Activated CD4-positive, alpha-beta T cell treated with anti-CD3 and anti-CD28 coated beads for 24 hours (primary cell): ENCODE measurements at regions not wholly inside any gene's neighbourhood (a gene's known extent, or its start where the extent isn't known, plus 50 kb on each side); places are given as distances from the start of the nearest gene placed in this dataset.

Source experiments
- DNase-seq, 2 donors: peaks; one replicate each; pipeline ENCODE4 v3.0.0-alpha.2; 2020; ENCODE audit warnings: low read depth in 2 of 2

GRCh38 chr2:145350011-145350410, 830.1 kb upstream of the ZEB2 start:
- no peak for DNase-seq

GRCh38 chr2:145344076-145344724, 824.3 kb upstream of the ZEB2 start:
- DNase-seq: no peak

DNA sequence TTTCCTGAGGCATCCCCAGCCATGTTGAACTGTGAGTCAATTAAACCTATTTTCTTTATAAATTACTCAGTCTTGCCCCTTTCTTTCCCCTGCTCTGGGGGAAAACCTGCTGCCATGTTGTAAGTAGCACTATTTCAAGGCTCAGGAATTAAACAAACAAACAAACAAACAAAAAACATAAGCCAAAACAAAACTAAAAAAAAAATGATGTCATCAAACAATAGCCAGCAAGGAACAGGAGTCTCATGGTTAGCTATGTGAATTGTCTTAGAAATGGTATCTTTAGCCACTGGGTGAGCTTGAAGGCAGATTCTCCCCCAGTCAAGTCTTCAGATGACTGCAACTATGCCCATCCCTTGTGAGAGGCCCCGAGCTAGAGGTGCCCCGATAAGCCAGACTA, 823.4 kb upstream of the ZEB2 start:
- no peak for DNase-seq

DNA sequence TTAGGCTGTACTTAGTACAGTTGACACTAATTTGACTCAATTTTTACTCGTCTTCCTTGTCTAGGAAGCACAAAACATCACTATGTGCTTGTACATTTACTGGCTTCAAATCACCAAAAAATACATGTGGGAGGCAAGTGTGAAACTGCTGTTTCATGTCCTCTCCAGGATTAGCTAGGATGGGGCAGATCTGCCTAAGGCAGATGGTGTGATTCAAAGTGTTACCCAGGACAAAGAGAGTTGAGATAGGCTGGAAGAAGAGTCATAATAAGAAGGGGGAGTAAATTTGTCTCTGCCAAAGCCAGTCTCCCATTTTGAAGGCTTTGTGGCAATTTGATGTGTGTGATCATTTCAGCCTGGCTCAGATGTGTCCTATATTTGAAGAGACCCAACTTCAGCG, 821.6 kb upstream of the ZEB2 start:
- no peak for DNase-seq

DNA sequence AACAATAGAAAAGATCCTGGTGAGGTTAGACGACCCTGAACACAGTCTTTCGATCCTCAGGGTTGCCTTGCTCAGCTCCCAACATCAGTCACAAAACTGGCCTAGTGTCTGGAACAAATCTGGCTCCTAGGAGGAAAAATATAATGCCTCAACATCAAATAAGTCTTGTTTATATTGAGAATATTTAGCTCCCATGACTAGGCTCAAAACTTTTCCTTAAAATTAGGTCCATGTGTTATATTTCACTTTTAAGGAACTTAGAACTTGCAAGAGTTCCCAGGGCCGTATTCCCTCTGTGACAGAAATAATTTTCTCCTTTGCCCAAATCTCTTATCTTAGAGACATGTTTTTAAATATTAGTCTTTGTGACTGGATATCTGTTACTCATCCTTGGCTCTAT, 819.7 kb upstream of the ZEB2 start:
- DNase-seq: no peak

GRCh38 chr2:145332210-145332898, 812.4 kb upstream of the ZEB2 start:
- no peak for DNase-seq

GRCh38 chr2:145329971-145330370, 810.1 kb upstream of the ZEB2 start:
- no peak for DNase-seq

DNA sequence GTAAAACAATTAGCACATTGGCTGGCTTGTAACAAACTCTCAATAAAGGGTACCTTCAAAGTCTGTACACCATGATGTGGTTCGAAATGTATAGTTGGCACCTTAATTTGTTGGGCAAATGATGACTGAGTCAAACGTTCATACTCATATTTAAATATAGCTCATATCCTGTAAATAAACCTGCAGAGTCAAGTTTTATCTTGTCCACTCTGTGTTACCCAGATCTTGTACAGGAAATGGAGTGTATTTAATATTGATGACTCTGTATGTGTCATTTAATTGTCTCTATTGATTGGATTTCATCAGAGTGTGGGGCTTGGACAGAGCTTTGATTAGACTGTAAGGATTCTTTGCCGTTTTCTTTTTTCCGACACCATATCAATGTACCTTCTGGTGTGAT, 805.6 kb upstream of the ZEB2 start:
- no peak for DNase-seq

GRCh38 chr2:145324748-145325147, 804.8 kb upstream of the ZEB2 start:
- no peak for DNase-seq

GRCh38 chr2:145323512-145323911, 803.6 kb upstream of the ZEB2 start:
- no peak for DNase-seq

- no peak for DNase-seq
These were observed 801.4 kb upstream of the ZEB2 start for GRCh38 chr2:145321344-145321743.

DNA sequence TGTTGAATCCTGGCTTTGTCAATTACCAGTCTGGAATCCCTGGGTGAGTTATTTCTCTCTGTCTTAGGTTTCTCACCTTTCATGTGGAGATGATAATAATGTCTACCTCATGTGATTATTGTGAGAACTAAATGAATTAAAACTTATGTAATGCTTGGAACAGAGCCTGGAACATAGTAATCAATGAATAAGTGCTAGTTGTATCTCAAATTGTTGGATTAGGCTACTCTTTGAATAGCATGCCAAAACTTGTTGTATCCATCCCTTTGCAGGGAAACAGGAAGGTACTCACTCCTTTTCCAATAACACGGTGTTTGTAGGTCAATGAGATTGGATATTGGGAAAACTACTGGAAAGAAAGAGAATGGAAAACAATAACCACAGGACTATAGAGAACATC, 796.6 kb upstream of the ZEB2 start:
- no peak for DNase-seq

DNA sequence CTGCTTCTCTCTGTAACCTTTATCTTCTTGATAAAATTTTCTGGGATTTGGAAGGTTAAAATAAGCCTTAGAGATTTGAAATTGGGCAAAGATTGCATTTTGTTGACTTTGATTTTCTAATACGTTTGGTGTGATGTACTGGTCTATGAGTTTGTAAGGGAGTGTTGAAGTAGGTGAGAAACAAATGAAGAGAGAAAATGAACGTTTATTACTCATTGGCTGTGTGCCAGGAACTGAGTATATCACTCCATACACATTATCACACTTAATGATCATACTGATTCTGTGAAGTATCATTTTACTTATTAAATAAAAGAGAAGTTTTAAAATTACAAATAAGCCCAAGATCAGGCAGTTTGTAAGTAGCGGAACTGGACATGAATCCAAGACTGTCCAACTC, 795.1 kb upstream of the ZEB2 start:
- no peak for DNase-seq

DNA sequence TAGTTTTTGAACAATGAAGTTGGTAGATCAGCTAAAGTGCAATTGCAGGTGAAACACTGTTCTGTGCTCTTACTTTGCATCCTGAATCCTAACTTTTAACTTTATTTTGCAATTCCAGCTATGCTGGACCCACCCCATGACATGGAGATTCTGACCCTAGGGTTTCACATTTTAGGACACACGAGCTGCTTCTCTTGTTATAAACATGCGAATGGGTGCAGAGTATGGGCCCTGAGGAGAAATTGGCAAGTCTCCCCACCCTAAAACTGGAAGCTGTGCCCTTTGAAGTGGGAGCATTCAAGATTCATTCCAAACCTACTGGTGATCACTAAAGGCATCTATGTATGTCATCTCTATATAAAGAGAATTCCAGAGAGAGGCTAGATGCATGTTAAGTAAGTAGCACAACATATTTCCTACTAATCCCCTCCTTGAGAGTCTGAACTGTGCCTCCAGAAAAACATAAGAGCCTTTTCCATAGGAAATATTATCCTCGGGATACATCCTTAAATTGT, 794.3 kb upstream of the ZEB2 start:
- DNase-seq: no peak

DNA sequence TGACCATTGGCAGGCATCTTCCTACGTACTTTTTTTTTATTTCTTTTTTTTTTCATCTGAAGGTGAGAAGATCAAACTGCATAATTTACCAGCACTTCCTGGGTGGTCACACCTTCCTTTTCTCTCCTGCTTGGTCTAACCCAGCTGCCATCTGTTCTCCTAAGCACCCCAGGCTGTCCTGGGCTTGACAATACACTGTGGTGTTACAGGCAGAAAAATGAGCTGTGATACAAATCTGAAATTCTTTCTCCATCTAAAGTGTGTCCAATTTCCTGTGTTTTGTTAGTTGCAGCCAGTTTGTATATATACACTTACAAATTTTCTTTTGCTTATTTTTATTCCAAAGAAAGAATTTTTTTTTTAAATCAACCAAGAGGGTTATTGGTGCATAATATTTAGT, 786.0 kb upstream of the ZEB2 start:
- DNase-seq: no peak

DNA sequence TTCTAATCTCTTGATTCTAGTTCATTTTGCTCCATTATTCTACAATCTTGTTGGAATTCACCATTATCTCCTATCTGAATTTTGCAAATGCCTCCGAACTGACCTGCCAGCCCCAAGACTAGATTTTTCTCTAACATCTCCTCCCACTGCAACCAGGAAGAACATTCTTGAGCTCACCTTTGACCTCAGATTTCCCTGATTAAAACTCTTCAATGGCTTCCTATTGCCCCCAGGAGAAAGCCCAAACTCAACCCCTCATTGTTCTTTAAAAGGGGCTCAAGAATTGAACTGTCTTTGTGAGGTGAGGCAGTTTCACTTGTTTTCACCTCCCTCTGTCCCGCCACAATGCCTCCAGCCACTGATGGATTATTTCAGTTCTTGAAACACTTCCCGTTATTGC, 784.6 kb upstream of the ZEB2 start:
- no peak for DNase-seq

- DNase-seq: no peak
These were observed 783.6 kb upstream of the ZEB2 start for GRCh38 chr2:145303536-145303935.

GRCh38 chr2:145302886-145303285, 783.0 kb upstream of the ZEB2 start:
- DNase-seq: no peak

DNA sequence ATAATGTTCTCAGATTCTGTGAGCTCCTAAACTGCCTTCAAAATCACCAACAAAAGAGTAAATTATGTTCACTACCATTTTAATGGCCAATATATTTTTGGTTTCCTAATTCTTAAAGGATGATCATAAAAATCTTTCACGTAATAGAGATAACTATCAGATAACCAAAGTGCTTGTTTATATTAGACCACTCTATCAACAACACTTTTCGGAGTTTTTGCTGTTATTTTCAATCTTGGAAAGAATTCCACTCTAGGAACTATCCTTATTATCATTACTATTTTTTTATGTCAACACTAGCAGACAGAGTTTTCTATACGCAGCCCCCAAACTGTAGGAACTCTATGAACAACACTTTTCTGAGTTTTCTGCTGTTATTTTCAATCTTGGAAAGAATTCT, 782.5 kb upstream of the ZEB2 start:
- DNase-seq: no peak

GRCh38 chr2:145299368-145299767, 779.4 kb upstream of the ZEB2 start:
- DNase-seq: no peak

DNA sequence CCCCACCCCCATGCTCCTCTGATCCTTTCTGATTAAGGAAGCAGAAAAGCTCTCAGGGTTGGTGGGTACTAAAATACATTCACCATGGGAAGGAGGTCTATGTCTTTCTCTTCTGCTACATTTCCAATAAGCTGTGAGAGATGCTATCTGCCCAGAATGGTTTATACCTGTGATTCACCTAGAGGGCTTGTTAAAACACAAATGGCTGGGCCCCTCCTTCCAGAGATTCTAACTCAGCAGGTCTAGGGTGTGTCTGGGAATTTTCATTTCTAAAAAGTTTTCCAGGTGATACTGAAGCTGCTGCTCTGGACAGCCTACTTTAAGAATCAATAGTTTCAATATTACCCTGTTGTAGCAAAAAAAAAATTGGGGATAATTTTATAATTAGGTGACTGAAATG, 772.2 kb upstream of the ZEB2 start:
- no peak for DNase-seq

DNA sequence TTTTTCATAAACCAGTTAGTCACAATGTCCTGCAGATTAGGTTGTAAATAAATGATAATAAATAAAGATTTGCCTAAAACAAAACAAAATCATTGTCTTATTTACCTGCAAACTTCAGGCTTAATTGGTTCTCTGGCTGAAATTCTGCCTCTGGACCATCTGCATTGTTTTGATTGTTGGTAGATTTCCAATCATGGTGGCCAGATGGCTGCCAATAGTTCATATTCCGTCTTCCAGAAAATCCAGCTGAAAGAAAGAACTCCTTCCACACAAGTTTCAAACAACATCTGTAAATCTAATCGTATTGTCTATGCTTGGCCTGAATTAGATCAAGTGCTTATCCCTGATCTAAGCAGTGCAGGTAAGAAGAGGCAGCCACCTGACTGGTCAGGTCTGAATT, 771.1 kb upstream of the ZEB2 start:
- DNase-seq: no peak

- DNase-seq: no peak
These were observed 770.0 kb upstream of the ZEB2 start for GRCh38 chr2:145289946-145290345.
